ENCODE measurements at regions not wholly inside any gene's neighbourhood (a gene's known extent, or its start where the extent isn't known, plus 50 kb on each side); places are given as distances from the start of the nearest gene placed in this dataset.

- DNase-seq (ENCODE audit: low read depth, low spot score): no peak
Measured at GRCh38 chr5:28544501-28544900, 1506.1 kb upstream of the CDH9 start.

GRCh38 chr5:28543473-28544098 is 1505.2 kb upstream of the CDH9 start:
- DNase-seq (ENCODE audit: low read depth, low spot score): no peak

DNA sequence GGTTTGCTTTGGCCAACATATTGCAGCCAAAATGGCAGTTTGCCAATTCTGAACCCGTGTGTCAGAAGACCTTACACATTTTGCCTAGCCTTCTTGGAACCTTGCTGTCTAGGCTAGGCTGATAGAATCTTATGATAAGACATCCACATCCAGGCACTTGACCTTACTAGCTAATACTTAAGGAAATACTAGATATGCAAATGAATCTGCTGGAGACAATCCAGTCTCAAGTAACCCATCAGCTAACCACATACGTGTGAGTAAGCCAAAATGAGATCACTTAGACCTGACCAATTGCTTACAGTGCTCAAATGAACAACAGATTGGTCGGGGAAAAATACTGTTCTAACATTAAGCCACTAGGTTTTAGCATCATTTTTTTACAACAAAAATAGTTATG is 1504.6 kb upstream of the CDH9 start:
- DNase-seq (ENCODE audit: low read depth, low spot score): no peak

DNA sequence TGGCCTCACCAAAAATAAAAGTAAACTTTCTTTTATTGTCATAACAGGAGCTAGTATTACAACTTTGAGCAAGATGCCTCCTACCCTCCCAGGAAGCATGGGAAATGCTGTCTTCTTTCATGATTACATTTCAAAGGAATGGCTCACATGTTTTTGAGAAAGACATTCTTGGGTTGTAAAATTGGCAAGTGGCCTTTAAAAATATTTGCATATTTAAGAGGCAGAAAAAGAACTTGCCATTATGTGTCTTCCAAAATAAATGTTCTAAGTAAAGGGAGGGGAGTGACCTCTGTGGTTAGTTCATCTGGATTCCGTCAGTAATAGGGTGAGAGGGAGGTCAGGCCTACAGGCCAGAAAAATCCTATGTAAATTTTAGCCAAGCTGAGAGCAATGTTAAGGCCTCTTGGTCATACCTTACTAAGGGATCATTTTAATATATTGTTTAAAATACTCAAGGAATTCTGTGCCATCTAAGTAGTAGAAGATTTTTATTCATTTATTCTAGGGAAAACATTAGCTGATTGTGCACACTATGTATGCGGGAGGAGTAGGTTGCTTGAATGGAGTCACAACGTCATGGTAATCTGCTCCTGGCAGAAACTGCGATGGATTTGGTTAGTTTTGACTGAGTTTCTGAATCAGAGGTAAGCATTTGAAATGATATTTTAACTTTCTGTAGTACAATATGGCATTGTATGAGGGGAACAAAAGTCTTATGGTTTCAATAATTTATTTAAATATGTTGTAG is 1485.7 kb upstream of the CDH9 start:
- DNase-seq (ENCODE audit: low read depth, low spot score): peak; percentile 11

- DNase-seq (ENCODE audit: low read depth, low spot score): no peak
Measured at GRCh38 chr5:28523416-28523815, 1485.0 kb upstream of the CDH9 start.

GRCh38 chr5:28517691-28518090 is 1479.3 kb upstream of the CDH9 start:
- no peak for DNase-seq (ENCODE audit: low read depth, low spot score)

DNA sequence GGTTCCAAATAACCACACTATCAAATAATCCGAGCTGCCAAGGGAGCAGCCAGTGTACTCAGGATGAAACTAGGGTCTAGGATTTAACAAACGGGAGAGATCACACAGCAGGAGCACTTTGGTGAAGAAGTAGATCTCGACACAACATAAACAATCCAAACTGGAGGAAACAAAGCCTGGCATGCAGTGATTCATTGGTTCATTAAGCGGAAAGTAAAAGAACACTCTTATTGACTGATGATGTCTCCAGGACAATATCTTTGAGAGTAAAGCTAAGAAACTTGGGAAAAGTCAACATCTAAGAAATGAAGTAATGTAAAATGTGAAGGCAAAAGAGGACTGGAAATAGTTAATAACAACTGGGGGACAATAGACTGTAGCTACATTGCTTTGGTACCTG is 1478.3 kb upstream of the CDH9 start:
- peak; percentile 14 for DNase-seq (ENCODE audit: low read depth, low spot score)

DNA sequence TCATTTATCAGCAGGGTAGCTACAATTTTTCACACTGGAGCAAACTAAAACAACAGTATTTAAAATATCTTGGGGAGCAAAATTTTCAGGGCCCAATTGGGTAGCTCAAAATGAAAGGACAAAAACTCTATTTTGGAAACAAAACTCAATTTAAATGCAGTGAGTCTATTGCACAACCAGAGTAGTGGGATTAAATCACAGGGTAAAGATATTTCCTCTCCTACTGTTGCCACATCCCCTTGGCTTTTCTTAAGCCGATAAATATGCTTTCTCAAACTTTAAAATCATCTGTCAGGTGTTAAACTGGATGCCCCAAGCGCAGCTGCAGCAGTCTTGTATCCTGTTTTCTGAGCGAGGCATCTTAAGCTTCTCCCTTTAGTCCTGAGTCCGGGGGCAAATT is 1474.3 kb upstream of the CDH9 start:
- no peak for DNase-seq (ENCODE audit: low read depth, low spot score)

GRCh38 chr5:28505121-28505520 is 1466.7 kb upstream of the CDH9 start:
- peak; percentile 61 for DNase-seq (ENCODE audit: low read depth, low spot score)

DNA sequence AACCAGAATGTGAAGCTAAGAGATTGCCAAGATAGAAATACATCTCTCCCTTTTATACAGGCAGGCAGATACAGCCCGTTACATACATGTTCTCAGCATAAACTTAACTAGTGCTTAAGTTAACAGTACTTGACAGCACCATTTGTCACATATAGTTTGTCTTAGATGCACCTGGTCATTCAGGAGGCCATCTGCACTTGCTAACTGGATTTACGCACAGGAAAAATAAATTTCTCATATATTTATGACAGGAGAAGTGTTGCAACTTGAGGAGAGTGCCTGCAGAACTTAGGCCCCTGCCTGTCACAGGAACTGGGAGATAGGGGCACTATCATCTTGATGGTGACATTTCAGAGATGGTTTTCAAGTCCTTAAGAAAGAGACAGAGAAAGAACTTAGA is 1462.1 kb upstream of the CDH9 start:
- DNase-seq (ENCODE audit: low read depth, low spot score): no peak

DNA sequence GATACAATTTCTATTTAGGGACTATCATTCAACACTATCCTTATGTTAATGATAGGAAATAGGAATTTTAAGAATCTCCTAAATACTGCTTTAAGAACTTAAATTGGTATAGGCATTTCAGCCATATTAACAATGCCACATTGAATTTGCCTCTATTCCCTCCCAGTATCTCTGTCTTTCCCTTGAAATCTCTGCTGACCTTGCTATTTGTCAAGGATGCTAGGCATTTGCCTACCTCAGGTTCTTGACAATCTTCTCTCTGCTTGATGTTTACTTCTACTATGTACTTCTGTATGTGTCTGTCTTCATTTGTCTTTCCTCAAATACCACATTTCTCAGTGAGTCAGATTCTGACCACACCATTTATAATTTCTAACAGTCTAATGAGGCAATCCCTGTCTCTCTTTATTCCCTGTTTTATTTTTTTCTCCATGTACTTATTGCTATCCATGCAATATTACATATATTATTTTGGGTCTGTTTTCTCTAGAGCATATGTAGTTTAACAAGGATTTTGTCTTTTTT is 1461.4 kb upstream of the CDH9 start:
- no peak for DNase-seq (ENCODE audit: low read depth, low spot score)

GRCh38 chr5:28495876-28496275 is 1457.5 kb upstream of the CDH9 start:
- DNase-seq (ENCODE audit: low read depth, low spot score): no peak

DNA sequence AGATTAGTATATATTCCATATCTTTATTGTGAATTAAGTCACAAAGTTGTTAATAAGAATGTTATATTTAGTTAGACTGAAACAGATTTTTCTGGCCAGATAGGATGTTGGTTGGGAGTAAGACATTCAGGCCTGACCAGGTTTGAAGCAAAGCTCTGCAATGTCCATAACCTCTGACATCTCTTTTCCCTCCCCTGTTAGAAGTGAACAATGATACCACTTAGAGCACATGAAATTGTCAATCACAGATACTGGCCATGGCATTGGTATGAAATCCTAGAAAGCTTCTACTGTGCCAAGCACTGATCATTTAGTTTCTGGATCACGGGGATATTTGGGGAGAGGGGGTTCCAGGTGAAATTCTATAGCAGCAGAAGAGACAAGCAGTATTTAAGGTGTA is 1455.1 kb upstream of the CDH9 start:
- no peak for DNase-seq (ENCODE audit: low read depth, low spot score)

DNA sequence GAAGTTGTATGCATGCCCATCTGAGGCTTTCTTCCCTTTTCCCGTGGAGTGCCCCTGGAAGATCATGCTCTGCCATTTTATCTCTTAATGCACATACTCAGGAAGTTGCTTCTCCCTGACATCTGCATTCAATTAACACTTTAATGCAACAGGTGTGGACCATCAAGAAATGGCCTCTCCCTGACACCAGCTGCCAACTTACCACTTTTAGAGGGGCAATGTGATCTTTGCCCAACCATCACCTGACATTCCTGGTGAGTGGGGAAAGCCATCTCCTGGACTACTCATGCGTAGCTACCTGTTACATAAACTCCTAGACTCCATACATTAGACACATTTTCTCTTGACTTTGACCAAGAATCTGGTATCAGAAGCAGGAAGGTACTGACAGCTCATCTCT is 1450.4 kb upstream of the CDH9 start:
- no peak for DNase-seq (ENCODE audit: low read depth, low spot score)

- DNase-seq (ENCODE audit: low read depth, low spot score): no peak
Measured at GRCh38 chr5:28483327-28484025, 1445.1 kb upstream of the CDH9 start.

- no peak for DNase-seq (ENCODE audit: low read depth, low spot score)
Measured at GRCh38 chr5:28473531-28474107, 1435.2 kb upstream of the CDH9 start.

DNA sequence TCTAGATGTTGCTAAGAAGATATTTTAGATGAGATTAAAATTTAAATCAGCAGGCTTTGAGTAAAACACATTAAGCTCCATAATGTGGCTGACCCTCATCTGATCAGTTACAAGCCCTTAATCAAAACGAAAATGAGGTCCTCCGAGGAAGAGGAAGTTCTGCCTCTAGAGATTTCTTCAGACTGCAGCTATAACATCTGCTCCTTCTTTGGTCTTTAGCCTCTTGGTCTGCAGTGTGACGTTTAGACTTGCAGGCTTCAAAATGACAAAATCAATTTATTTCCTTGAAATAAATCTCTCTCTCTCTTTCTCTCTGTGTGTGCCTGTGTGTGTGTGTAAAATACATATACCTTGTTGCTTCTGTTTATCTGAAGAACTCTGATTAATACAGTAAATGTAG is 1429.8 kb upstream of the CDH9 start:
- DNase-seq (ENCODE audit: low read depth, low spot score): no peak

DNA sequence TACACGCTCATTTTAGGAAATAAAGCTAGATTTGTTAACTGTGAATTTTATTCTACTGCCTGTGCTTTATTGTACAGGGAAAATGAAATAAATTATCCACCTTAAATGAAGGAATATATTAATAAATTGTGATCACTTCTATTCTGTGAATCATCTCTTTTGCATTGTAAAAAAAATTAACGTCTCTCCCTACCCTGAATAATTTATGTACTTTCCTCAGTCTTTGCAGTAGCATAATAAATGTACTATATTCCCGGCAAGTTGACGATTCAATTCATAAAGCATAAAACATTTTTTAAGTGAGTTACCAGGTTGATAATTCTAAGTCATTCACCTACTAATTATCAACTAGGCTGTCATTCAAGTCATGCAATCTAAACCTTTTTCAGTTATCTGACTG is 1425.3 kb upstream of the CDH9 start:
- DNase-seq (ENCODE audit: low read depth, low spot score): no peak

- no peak for DNase-seq (ENCODE audit: low read depth, low spot score)
Measured at GRCh38 chr5:28451483-28451882, 1413.1 kb upstream of the CDH9 start.

DNA sequence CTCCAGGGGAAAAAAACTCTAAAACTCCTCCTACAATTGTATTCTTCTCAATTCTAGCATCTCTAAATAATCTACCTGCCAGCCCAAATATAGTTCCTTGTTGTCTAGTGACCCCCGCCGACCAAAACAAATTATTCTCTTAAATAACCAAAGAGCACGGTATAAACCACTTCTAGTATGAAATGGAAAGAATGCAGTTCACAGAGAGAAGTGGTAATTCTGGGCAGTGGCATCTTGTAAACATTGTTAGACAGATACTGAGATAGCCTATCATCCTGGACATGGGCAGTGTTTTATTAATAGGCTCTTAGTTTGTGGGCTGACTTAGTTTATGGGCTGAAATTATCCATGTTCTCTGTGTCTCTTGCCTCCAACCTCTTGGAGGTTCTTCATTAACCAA is 1412.6 kb upstream of the CDH9 start:
- DNase-seq (ENCODE audit: low read depth, low spot score): no peak

DNA sequence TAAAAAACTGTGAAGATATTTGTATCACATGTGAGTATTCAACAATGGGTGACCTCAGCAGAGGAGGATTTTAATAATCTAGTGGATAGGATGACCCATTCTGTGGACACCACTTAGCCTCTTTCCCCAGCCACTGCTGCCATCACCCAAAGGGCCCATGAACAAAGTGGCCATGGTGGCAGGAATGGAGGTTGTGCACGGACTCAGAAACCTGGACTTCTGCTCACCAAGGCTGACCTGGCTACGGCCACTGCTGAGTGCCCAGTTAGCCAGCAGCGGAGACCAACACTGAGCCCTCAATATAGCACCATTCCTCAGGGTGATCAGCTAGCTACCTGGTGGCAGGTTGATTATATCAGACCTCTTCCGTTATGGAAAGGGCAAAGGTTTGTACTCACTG is 1410.4 kb upstream of the CDH9 start:
- DNase-seq (ENCODE audit: low read depth, low spot score): no peak

DNA sequence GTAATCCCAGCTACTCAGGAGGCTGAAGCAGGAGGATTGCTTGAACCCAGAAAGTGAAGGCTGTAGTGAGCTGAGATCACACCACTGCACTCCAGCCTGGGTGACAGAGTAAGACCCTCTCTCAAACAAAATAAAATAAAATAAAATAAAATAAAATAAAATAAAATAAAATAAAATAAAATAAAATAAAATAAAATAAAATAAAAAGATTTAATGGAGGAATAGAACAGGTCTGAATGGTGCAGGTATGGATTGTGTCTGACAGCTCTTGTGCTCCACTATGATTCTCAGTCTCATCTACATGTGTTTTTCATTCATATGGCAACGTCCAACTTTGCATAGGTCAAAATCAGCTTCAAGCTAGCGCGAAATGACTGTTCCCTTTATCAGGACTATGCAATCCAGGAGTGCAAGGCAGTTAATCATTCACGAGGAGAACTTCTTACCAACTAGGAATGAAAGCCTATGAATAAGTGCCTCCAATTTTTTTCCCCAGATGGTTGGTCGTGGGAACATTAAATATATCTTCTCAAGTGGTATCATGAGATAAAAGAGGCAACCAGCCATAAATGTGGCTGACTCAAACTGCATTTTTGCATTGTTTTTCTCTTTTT is 1392.3 kb upstream of the CDH9 start:
- DNase-seq (ENCODE audit: low read depth, low spot score): no peak
